ENCODE measurements at regions not wholly inside any gene's neighbourhood (a gene's known extent, or its start where the extent isn't known, plus 50 kb on each side); places are given as distances from the start of the nearest gene placed in this dataset.

GRCh38 chr4:178293601-178294000 is 851.4 kb upstream of the AGA start:
- TF ChIP-seq ZFX (IDR thresholded peaks at IDR 0.05), result no peak
- TF ChIP-seq CTCF (conservative IDR thresholded peaks at IDR 0.05), result no peak
- H3K27ac ChIP-seq, result no peak overlapping the region

- H3K27ac ChIP-seq, result no peak overlapping the region
- TF ChIP-seq CTCF (conservative IDR thresholded peaks at IDR 0.05) (no peak), ZFX (IDR thresholded peaks at IDR 0.05) (no peak)
Observed at GRCh38 chr4:178296669-178297068, 854.4 kb upstream of the AGA start.

- no peak overlapping the region for H3K27ac ChIP-seq
- TF ChIP-seq ZFX (IDR thresholded peaks at IDR 0.05) (no peak), CTCF (conservative IDR thresholded peaks at IDR 0.05) (no peak)
Observed at GRCh38 chr4:178306565-178306964, 864.3 kb upstream of the AGA start.

GRCh38 chr4:178309890-178310289 is 867.7 kb upstream of the AGA start:
- TF ChIP-seq CTCF (conservative IDR thresholded peaks at IDR 0.05) (no peak), ZFX (IDR thresholded peaks at IDR 0.05) (no peak)
- no peak overlapping the region for H3K27ac ChIP-seq

GRCh38 chr4:178311997-178312396 is 869.8 kb upstream of the AGA start:
- no peak overlapping the region for H3K27ac ChIP-seq
- TF ChIP-seq ZFX (IDR thresholded peaks at IDR 0.05) (no peak), CTCF (conservative IDR thresholded peaks at IDR 0.05) (no peak)

- no peak overlapping the region for H3K27ac ChIP-seq
- TF ChIP-seq CTCF (conservative IDR thresholded peaks at IDR 0.05), result no peak
- no peak for TF ChIP-seq ZFX (IDR thresholded peaks at IDR 0.05)
Observed at GRCh38 chr4:178314287-178314686, 872.0 kb upstream of the AGA start.

- H3K27ac ChIP-seq, result no peak overlapping the region
- no peak for TF ChIP-seq CTCF (conservative IDR thresholded peaks at IDR 0.05)
- no peak for TF ChIP-seq ZFX (IDR thresholded peaks at IDR 0.05)
Observed at GRCh38 chr4:178316211-178316610, 874.0 kb upstream of the AGA start.

All from C4-2B (cell line).